Testis (tissue), 2 donors: ENCODE measurements at regions not wholly inside any gene's neighbourhood (a gene's known extent, or its start where the extent isn't known, plus 50 kb on each side); places are given as distances from the start of the nearest gene placed in this dataset.

Source experiments
- DNase-seq: peaks from one replicate; pipeline ENCODE4 v3.0.0-alpha.2; 2019
- H3K27ac ChIP-seq, 2 donors: fragments of 200-600 bp; sonication (generic); one replicate each; pipeline ENCODE4 v1.5.1; 2019
- H3K27me3 ChIP-seq: fragments of 200-600 bp; sonication (generic); one replicate; pipeline ENCODE4 v1.5.1; 2019
- H3K36me3 ChIP-seq: fragments of 200-600 bp; sonication (generic); one replicate; pipeline ENCODE4 v1.5.1; 2017; ENCODE audit warnings: low read depth; ENCODE audit errors: missing control alignments
- H3K4me1 ChIP-seq: fragments of 200-600 bp; sonication (generic); one replicate; pipeline ENCODE4 v1.5.1; 2019
- H3K4me3 ChIP-seq, 2 donors: fragments of 200-600 bp; sonication (generic); one replicate each; pipeline ENCODE4 v1.5.1; 2017 to 2019
- H3K9me3 ChIP-seq: fragments of 200-600 bp; sonication (generic); one replicate; pipeline ENCODE4 v1.5.1; 2017
- CTCF ChIP-seq, 3 experiments: fragments of 450-650 bp in 2 of 3; fragments of 200-600 bp in 1 of 3; sonication (generic) in 1 of 3; IDR thresholded peaks; one replicate each; pipeline ENCODE4 v1.5.1; 2016 to 2019; ENCODE audit warnings: antibody characterized with exemption in 3 of 3, mild to moderate bottlenecking in 2 of 3, moderate library complexity in 1 of 3
- POLR2A ChIP-seq: fragments of 450-650 bp; IDR thresholded peaks from one replicate; pipeline ENCODE4 v1.6.1; 2017; ENCODE audit warnings: antibody characterized with exemption, mild to moderate bottlenecking, moderate library complexity
- WGBS, 2 donors: methylation state at CpG; one replicate each; pipeline ENCODE4 v1.1.5; 2018; 5-methylcytosine and 5-hydroxymethylcytosine counted together
- intact Hi-C: fragments of 100-400 bp; cut with DNase I; formaldehyde crosslinking; loops from one replicate; pipeline ENCODE4 v1.15.1; 2023; ENCODE audit warnings: low total_unique reads

- Histone ChIP-seq H3K4me1 (no peaks in the 10 kb centered on the region), H3K27ac (no peak overlapping the region), H3K27me3 (no peaks in the 10 kb centered on the region), H3K9me3 (no peaks in the 10 kb centered on the region), H3K4me3 (no peak overlapping the region), H3K36me3 (no peaks in the 10 kb centered on the region)
- TF ChIP-seq POLR2A (no peak), CTCF (IDR thresholded peaks at IDR 0.05) (no peak)
- DNase-seq = no peak
- WGBS, 2 donors = 85 to 94% methylated on average over 2 of the region's 2 CpGs
- intact Hi-C loops = no loop called here
Observed at GRCh38 chr7:118009419-118009818, 136.2 kb upstream of the CTTNBP2 start.

GRCh38 chr7:118011652-118012051 is 138.4 kb upstream of the CTTNBP2 start:
- intact Hi-C loops = no loop called here
- H3K27ac ChIP-seq = no peak overlapping the region
- no peaks in the 10 kb centered on the region for H3K36me3 ChIP-seq
- no peaks in the 10 kb centered on the region for H3K4me1 ChIP-seq
- H3K9me3 ChIP-seq = no peaks in the 10 kb centered on the region
- 90 to 94% methylated on average over 3 of the region's 3 CpGs for WGBS, 2 donors
- DNase-seq = no peak
- no peaks in the 10 kb centered on the region for H3K27me3 ChIP-seq
- no peak overlapping the region for H3K4me3 ChIP-seq
- no peak for TF ChIP-seq POLR2A
- no peak for TF ChIP-seq CTCF (IDR thresholded peaks at IDR 0.05)

GRCh38 chr7:118013252-118014010 is 140.2 kb upstream of the CTTNBP2 start:
- no peaks in the 10 kb centered on the region for H3K27me3 ChIP-seq
- WGBS, 2 donors = 93 to 98% methylated on average over 2 of the region's 2 CpGs
- intact Hi-C loops = no loop called here
- no peak overlapping the region for H3K27ac ChIP-seq
- no peak overlapping the region for H3K4me3 ChIP-seq
- no peaks in the 10 kb centered on the region for H3K4me1 ChIP-seq
- no peaks in the 10 kb centered on the region for H3K9me3 ChIP-seq
- TF ChIP-seq CTCF (IDR thresholded peaks at IDR 0.05) (no peak), POLR2A (no peak)
- DNase-seq = no peak
- H3K36me3 ChIP-seq = no peaks in the 10 kb centered on the region

- Histone ChIP-seq H3K27ac (no peak overlapping the region), H3K4me1 (no peaks in the 10 kb centered on the region), H3K27me3 (no peaks in the 10 kb centered on the region), H3K4me3 (no peak overlapping the region), H3K9me3 (no peaks in the 10 kb centered on the region), H3K36me3 (no peaks in the 10 kb centered on the region)
- intact Hi-C loops = no loop called here
- no peak for DNase-seq
- WGBS, 2 donors = 75 to 88% methylated on average over 2 of the region's 2 CpGs
- TF ChIP-seq POLR2A = no peak
Observed at GRCh38 chr7:118022546-118022945, 149.3 kb upstream of the CTTNBP2 start.

- Histone ChIP-seq H3K4me3 (no peak overlapping the region), H3K4me1 (no peaks in the 10 kb centered on the region), H3K27me3 (no peaks in the 10 kb centered on the region), H3K36me3 (no peaks in the 10 kb centered on the region), H3K27ac (no peak overlapping the region), H3K9me3 (no peaks in the 10 kb centered on the region)
- WGBS, 2 donors = 76 to 83% methylated on average over 2 of the region's 2 CpGs
- intact Hi-C loops = no loop called here
- TF ChIP-seq CTCF (IDR thresholded peaks at IDR 0.05) (no peak), POLR2A (no peak)
- no peak for DNase-seq
Observed at GRCh38 chr7:118026791-118027190, 153.6 kb upstream of the CTTNBP2 start.
